ENCODE measurements at regions not wholly inside any gene's neighbourhood (a gene's known extent, or its start where the extent isn't known, plus 50 kb on each side); places are given as distances from the start of the nearest gene placed in this dataset.

GRCh38 chr12:66919466-66919865, 240.6 kb upstream of the GRIP1 start:
- H3K36me3 ChIP-seq: no peaks in the 10 kb centered on the region
- intact Hi-C loops (cut with DNase I): no loop called here
- DNase-seq: no peak
- H3K27me3 ChIP-seq: no peaks in the 10 kb centered on the region
- no peak overlapping the region for H3K4me3 ChIP-seq
- no peaks in the 10 kb centered on the region for H3K4me1 ChIP-seq
- no peak overlapping the region for H3K27ac ChIP-seq
- TF ChIP-seq CTCF (IDR thresholded peaks at IDR 0.05): no peak
- no peaks in the 10 kb centered on the region for H3K9me3 ChIP-seq
- no peak overlapping the region for H3K9ac ChIP-seq (ENCODE audit: low read depth in 2 of 2, low read length in 2 of 2)

- no peak for DNase-seq
Measured at GRCh38 chr12:66920205-66920604, 241.3 kb upstream of the GRIP1 start.

GRCh38 chr12:66921151-66921550, 242.3 kb upstream of the GRIP1 start:
- no peaks in the 10 kb centered on the region for H3K27me3 ChIP-seq
- intact Hi-C loops (cut with DNase I): no loop called here
- no peak for DNase-seq
- H3K4me3 ChIP-seq: no peak overlapping the region
- no peaks in the 10 kb centered on the region for H3K4me1 ChIP-seq
- no peak overlapping the region for H3K27ac ChIP-seq
- H3K36me3 ChIP-seq: no peaks in the 10 kb centered on the region
- H3K9me3 ChIP-seq: no peaks in the 10 kb centered on the region
- TF ChIP-seq CTCF (IDR thresholded peaks at IDR 0.05): no peak
- H3K9ac ChIP-seq (ENCODE audit: low read depth in 2 of 2, low read length in 2 of 2): no peak overlapping the region

More at GRCh38 chr12:66920205-66920604, 241.3 kb upstream of the GRIP1 start:
- Histone ChIP-seq H3K4me1 (no peaks in the 10 kb centered on the region), H3K4me3 (no peak overlapping the region), H3K27me3 (no peaks in the 10 kb centered on the region), H3K9me3 (no peaks in the 10 kb centered on the region), H3K36me3 (no peaks in the 10 kb centered on the region), H3K27ac (no peak overlapping the region), H3K9ac (ENCODE audit: low read depth in 2 of 2, low read length in 2 of 2) (no peak overlapping the region)
- intact Hi-C loops (cut with DNase I): no loop called here
- no peak for TF ChIP-seq CTCF (IDR thresholded peaks at IDR 0.05)

GRCh38 chr12:66925083-66925482, 246.2 kb upstream of the GRIP1 start:
- Histone ChIP-seq H3K9ac (ENCODE audit: low read depth in 2 of 2, low read length in 2 of 2) (no peak overlapping the region), H3K36me3 (no peaks in the 10 kb centered on the region), H3K9me3 (no peaks in the 10 kb centered on the region), H3K27ac (no peak overlapping the region), H3K4me1 (no peaks in the 10 kb centered on the region), H3K27me3 (no peaks in the 10 kb centered on the region), H3K4me3 (no peak overlapping the region)
- intact Hi-C loops (cut with DNase I): no loop called here
- DNase-seq: no peak
- TF ChIP-seq CTCF (IDR thresholded peaks at IDR 0.05): no peak

GRCh38 chr12:66929121-66929520, 250.2 kb upstream of the GRIP1 start:
- intact Hi-C loops (cut with DNase I): no loop called here
- H3K4me3 ChIP-seq: no peak overlapping the region
- no peaks in the 10 kb centered on the region for H3K27me3 ChIP-seq
- DNase-seq: no peak
- no peaks in the 10 kb centered on the region for H3K9me3 ChIP-seq
- no peak for TF ChIP-seq CTCF (IDR thresholded peaks at IDR 0.05)
- no peak overlapping the region for H3K9ac ChIP-seq (ENCODE audit: low read depth in 2 of 2, low read length in 2 of 2)
- no peaks in the 10 kb centered on the region for H3K4me1 ChIP-seq
- no peak overlapping the region for H3K27ac ChIP-seq
- H3K36me3 ChIP-seq: no peaks in the 10 kb centered on the region

- intact Hi-C loops (cut with DNase I): no loop called here
Measured at GRCh38 chr12:66931091-66931490, 252.2 kb upstream of the GRIP1 start.

More at GRCh38 chr12:66931091-66931490, 252.2 kb upstream of the GRIP1 start:
- H3K9me3 ChIP-seq: no peaks in the 10 kb centered on the region
- H3K4me1 ChIP-seq: no peaks in the 10 kb centered on the region
- H3K4me3 ChIP-seq: no peak overlapping the region
- H3K27me3 ChIP-seq: no peaks in the 10 kb centered on the region
- no peak overlapping the region for H3K9ac ChIP-seq (ENCODE audit: low read depth in 2 of 2, low read length in 2 of 2)
- no peak for TF ChIP-seq CTCF (IDR thresholded peaks at IDR 0.05)
- DNase-seq: no peak
- no peak overlapping the region for H3K27ac ChIP-seq
- H3K36me3 ChIP-seq: no peaks in the 10 kb centered on the region
